SK-N-MC (cell line): ENCODE measurements at regions not wholly inside any gene's neighbourhood (a gene's known extent, or its start where the extent isn't known, plus 50 kb on each side); places are given as distances from the start of the nearest gene placed in this dataset.

ENCODE experiments used
- EZH2 ChIP-seq: fragments of 200-600 bp; sonication (generic); IDR thresholded peaks from one replicate; pipeline ENCODE4 v1.6.1; 2017; ENCODE audit warnings: antibody characterized with exemption
- FOXP2 ChIP-seq: optimal IDR thresholded peaks from 2 replicates; pipeline ENCODE3; 2011; ENCODE audit warnings: mild to moderate bottlenecking, moderate library complexity; ENCODE audit not compliant: insufficient read depth; ENCODE audit errors: extremely low read length, control extremely low read depth
- POLR2AphosphoS5 ChIP-seq: IDR thresholded peaks from 2 replicates; pipeline ENCODE4 v1.6.1; 2012; ENCODE audit warnings: mild to moderate bottlenecking, low read depth, low read length, borderline replicate concordance

DNA sequence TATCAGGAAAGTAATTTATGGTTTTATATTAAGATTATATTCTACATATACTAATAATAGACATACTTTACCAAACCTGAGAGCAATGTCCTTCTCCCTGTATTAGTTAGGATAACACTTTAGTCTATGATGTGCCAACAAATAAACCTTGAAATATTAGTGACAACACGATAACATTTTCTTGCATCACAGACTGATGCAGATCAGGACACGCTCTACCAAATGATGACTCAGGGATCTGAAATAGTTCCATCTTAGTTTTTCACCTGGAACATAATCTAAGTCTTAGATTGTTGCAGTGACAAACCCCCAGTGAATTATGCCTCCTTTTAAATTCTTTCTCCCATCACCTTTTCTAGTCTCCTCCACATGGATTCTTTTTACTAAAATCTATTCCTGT lies 214.2 kb downstream of the CLCN4 start:
- TF ChIP-seq POLR2AphosphoS5 (no peak), EZH2 (no peak), FOXP2 (no peak)
